NCI-H748 (cell line): ENCODE measurements at regions not wholly inside any gene's neighbourhood (a gene's known extent, or its start where the extent isn't known, plus 50 kb on each side); places are given as distances from the start of the nearest gene placed in this dataset.
A peak's percentile ranks its signal among the peaks of the same experiment; 100 is the strongest.
"Not testable (repeated sequence)": the region's sequence is repeated elsewhere in the genome, so short reads cannot be mapped to it uniquely, and the experiment has no call there.

Experiments
- DNase-seq: peaks from one replicate; lab custom pipeline; 2025; ENCODE audit not compliant: unreplicated experiment; lab: John Stamatoyannopoulos, UW

GRCh38 chr7:112982441-112983063 is 104.1 kb downstream of the GPR85 start:
- DNase-seq: no peak

DNA sequence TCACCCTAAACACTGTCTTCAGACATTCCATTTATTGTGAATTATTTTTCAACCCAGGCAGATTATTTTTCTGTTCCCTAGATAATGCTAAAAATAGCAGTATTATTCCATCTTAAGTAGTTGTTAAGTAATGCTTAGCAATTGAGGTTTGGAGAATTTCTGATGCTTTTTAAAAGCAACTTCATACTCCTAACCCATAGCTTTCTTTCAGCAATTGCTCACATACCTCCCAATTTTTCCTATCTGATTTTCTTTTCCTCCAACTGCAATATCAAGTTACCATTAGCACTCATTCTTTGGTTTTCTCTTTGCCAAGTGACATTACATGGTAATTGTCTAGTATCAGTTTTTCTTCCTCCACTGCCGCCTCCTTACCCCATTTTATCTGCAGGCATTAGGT is 104.7 kb downstream of the GPR85 start:
- DNase-seq: no peak

DNA sequence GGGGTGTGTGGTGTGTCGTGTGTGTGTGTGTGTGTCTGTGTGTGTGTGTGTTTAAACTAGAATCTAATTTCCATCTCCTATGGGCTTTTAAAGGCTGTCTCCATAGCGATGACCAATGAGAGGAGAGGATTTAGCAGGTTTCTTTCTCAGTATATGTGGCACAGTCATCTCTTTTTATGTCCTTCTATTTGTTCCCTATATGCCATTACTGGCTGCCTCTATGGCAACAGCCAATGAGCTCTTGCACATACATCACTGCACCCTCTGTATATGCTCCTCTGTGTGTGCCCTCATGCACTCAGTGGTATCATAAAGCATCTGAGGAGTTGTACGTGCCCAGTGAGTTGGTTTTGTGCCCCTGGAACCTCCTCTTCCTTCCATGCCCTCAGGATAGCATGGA is 107.6 kb downstream of the GPR85 start:
- DNase-seq: peak; percentile 7

DNA sequence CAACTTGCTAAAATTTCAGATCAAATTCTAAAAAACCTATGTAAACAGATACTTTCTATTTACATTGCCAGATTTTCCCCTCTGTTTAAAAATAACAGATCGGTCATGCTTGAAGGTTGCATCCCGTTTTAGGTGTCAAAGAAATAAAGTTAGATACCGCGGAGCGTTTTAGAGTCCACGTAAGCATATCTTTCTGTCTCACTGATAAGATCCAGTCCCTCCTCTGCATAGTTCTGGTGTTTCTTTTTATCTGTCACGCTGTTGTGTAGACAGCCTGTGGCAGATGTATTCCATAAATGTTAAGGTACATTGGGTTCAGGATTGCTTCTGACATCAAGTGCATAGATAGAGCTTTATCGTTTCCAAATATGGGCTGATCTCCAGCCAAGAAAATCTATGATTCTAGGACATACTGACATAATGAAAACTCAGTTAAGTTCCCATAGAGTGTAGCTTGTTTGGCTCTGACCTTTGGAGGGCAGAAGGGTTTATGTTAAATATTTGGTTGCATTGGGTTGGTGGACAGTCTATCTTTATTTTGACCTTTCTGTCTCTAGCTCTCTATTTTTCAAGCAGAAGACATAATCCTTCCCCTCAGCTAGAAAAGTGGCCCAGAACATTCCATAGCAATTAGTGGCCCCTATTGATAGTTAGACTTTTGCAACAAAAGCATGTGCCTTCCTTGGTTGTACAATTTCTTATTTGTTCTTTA is 109.2 kb downstream of the GPR85 start:
- not testable (repeated sequence) for DNase-seq

DNA sequence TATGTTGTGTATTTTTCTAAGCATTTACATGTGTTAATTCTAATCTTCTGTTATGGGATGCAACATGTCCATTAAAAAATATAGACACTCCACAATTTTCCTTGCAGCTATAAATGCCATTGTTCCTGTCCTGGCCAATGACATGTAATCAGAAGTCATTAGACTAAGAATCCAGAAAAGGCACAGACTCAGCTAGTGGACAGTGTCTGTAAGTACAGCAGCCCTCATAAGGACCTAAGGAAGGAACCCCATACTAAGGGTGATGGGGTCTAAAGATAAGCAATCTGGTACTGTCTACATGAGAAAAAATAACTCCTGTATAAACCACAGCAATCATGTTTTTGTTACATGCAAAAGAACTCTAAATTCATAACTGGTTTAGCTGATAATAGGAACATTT is 115.9 kb downstream of the GPR85 start:
- no peak for DNase-seq

DNA sequence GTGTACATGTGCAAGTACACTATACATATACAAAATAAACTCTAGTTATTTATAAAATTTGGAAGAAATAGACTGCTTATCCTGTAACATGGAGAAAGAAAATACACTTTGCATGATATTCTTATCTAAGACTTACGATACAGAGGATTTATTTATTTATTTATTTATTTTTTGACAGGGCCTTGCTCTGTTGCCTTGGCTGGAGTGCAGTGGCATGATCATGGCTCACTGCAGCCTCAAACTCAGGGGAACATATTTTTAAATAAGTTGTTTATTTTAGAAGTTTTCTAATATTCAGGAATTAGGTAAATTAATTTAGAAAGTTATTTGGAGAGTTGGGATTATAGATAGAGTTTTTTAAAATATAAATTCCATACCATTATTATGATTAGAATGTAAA is 116.7 kb downstream of the GPR85 start:
- no peak for DNase-seq

DNA sequence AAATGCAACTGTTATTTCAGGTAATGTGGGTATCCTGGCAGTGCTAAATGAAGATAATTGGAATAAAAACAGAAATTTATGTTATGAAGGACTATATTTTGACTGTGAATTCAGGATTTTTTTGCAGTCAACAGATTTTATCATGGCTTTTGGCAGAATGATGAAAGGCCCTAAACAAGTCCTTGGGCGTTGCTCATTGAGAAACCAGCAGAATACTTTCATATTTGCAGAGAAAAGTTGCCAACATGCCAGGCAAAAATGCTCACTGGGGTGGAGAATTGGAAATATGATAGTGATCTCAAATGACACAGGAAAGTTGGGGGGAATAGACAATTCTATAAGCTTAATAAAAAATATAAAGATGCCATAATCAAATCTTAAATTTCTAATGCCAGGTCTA is 121.1 kb downstream of the GPR85 start:
- no peak for DNase-seq

DNA sequence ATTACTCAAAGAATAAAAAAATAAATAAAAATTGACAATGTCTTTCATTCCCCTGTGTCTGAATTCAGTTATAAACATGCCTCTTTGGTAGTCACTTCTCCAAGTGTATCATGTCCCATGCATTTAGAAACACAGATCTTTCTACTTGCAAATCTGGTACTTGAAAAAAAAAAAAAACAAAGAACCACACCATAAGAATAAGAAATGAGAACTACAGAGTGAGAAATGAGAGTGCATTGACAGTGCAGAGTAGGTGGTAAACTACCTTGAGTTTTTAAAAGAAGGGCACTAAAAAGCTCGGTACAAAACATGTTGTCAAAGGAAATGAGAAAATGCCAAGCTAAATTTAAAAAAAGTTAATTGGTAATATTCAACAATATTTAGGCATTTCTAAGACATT is 123.0 kb downstream of the GPR85 start:
- DNase-seq: no peak

- no peak for DNase-seq
These were observed 123.8 kb downstream of the GPR85 start for GRCh38 chr7:112962815-112963214.

DNA sequence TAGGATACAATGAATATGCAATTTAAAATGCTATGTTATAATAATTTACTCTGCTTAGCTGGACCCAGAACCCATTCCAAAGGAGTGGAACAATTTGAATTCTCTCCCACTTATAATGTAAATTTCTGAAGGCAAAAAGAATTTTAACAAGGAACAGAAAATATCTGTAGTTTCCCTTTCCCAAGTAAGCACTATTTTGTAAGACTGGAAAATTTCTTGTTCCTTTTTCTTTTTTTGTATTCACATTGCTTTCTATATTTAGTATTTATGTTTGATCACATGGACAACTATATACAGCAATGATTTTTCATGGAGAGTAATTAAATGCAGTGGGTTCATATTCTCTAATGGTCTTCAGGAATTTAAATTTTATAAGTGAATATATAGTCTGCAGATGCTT is 127.4 kb downstream of the GPR85 start:
- DNase-seq: no peak

DNA sequence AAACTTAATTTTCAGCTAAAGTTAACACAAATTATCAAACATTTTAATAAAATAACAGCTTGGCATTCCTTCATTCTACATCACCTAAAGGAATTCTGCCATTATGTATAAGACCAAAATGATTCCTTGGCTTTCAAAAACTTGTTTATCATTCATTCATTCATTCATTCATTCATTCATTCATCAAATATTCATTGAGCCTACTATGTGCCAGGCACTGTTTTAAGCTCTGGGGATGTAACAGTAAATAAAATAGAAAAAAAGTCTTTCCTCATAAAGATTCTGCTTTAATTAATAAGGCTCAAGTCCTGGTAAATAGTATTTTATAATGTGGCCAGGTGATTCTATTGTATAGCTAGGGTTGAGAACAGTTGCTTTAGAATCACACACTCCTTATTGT is 127.9 kb downstream of the GPR85 start:
- no peak for DNase-seq

DNA sequence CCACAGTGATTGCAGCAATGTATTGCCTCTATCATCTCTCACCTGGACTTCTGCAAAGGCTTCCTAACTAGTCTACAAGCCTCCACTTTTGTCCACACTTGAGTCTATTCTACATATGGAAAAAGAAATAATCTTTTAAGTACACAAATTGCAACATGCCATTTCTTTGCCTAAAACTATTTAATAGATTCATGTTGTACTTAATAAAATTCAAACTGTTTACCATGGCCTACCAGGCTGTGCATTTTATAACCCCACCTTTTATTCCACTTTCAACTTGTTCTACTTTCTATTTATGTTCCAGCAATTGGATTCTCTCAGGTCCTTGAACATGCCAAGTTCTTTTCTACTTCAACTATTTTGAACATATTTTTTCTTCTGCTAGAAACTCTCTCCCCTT is 128.7 kb downstream of the GPR85 start:
- DNase-seq: no peak

DNA sequence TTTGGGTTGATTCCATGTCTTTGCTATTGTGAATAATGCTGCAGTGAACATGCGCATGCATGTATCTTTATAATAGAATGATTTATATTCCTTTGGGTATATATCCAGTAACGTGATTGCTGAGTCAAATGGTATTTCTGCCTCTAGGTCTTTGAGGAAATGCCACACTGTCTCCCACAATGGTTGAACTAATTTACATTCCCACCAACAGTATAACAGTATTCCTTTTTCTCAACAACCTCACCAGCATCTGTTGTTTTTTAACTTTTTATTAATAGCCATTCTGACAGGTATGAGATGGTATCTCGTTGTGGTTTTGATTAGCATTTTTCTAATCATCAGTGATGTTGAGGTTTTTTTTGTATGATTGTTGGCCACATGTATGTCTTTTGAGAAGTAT is 133.6 kb downstream of the GPR85 start:
- DNase-seq: not testable (repeated sequence)

- DNase-seq: no peak
These were observed 135.6 kb downstream of the GPR85 start for GRCh38 chr7:112951070-112951469.

DNA sequence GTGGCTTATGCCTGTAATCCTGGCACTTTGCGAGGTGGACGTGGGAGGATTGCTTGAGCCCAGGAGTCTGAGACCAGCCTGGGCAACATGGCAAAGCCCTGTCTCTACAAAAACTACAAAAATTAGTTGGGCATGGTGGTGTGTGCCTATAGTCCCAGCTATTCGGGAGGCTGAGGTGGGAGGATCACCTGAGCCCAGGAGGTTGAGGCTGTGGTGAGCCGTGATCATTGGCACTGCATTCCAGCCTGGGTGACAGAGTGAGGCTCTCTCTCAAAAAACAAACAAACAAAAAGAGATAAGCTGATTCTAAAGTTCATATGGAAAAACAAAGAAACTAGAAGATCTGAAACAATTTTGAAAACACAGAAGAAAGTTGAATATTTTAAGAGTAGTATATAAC is 136.9 kb downstream of the GPR85 start:
- DNase-seq: not testable (repeated sequence)

DNA sequence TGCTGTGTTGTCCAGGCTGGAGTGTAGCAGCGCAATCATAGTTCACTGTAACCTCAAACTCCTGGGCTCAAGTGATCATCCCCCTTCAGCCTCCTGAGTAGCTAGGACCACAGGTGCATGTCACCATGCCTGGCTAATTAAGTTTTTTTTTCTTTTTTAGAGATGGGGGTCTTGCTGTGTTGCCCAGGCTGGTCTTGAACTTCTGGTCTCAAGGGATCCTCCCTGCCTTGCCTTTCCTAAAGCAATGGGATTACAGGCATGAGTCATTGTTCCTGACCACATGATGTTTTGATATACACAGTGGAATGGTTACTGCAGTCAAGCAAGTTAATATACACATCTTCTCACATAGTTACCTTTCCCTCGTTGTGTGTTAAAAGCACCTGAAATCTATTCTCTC is 140.3 kb downstream of the GPR85 start:
- no peak for DNase-seq

DNA sequence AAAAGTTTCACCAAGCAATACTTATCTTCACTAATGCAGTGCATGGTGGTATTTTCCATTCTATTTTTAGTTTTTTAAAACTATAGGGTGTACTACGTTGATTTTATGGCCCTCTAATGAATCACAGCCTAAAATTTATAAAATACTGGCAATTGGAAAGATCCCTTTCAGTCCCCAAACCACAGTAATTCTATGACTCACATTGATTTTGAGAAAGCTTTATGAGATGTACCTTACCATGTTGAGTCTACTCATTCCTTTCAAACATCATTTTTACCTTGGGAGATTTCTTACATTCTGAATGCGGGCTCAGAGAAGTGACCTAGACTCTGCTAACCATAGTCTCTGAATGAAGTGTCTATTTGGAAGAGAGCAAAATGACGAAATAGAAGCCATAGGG is 141.6 kb downstream of the GPR85 start:
- no peak for DNase-seq

GRCh38 chr7:112942981-112943380 is 143.6 kb downstream of the GPR85 start:
- DNase-seq: no peak

DNA sequence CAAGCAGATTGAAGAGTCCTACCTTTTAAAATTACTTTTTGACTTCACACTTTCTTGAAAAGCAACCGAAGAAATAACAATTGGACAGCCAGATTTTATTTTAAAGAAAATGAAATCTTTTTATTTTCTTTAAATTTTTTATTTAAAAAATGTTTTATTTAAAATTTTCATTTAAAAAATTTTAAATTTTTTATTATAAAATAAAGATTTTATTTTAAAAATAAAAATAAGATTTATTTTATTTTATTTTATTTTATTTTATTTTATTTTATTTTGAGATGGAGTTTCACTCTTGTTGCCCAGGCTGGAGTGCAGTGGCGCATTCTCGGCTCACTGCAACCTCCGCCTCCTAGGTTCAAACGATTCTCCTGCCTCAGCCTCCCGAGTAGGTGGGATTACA is 144.5 kb downstream of the GPR85 start:
- not testable (repeated sequence) for DNase-seq

DNA sequence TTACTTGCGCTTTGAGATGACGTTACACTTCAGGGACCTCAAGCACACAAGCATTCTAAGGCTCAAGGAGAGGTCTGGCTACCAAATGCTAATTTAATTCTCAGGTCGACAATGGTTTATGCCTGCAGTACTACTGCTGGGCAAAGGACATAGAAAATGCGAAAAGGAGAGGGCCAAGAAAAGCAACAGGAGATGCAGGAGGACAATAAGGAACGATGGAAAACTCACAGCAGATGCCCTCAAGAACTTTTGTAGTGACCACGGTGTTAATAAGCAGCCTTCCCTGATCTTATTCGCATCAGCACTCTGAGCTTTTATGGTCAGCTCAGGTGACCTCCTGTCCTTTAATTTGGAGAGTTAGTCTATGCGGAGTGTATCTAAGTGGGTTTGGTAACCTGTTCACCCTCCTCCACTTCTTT is 146.3 kb downstream of the GPR85 start:
- DNase-seq: no peak

DNA sequence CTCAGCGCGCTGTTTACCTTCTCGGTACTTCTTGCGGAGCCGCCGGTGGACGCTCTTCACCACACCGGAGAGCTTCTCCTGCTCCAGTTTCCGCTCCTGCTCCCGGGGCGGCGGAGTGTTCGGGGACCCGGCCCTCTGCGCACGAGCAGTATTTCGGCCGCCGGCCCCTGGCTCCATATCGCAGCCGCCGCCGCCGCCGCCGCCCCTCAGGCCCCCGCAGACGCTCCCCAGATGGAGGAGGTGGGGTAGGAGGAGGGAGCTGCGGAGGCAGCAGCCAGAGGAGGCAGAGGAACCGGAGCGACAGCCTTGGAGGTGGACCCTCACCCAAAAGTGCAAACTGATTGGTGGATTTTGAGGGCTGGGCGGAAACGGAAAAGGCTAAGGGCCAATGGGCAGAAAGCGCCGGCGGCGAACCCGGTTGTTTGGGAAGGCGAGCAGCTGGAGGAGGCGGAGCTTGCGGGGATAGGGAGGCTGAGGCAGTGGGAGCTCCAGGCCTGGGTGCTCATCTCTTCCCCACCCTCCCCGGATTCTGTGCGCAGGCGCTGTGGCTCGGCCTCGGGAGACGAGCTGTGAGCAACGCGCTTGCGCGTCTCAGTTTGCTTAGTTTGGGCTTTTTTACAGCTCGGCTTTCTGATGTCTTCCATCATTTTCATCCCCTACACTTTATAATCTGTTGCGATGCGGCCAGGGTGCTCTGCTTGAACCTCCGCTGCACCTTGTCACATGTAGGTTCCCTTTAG is 146.9 kb downstream of the GPR85 start:
- DNase-seq: peak; percentile 99

GRCh38 chr7:112938863-112939573 is 147.6 kb downstream of the GPR85 start:
- DNase-seq: peak; percentile 66
